Mesendoderm (in vitro differentiated cells): ENCODE measurements at regions not wholly inside any gene's neighbourhood (a gene's known extent, or its start where the extent isn't known, plus 50 kb on each side); places are given as distances from the start of the nearest gene placed in this dataset.

ENCODE experiments used
- DNase-seq: peaks from one replicate; pipeline ENCODE4 v3.0.0; 2013
- H2AK5ac ChIP-seq: 2 replicates; pipeline ENCODE4 v1.6.1; 2013; ENCODE audit warnings: low read length, inconsistent platforms
- H2BK120ac ChIP-seq: 2 replicates; pipeline ENCODE4 v1.6.1; 2013; ENCODE audit warnings: low read depth, mild to moderate bottlenecking, low read length, moderate library complexity, mixed read lengths
- H2BK15ac ChIP-seq: replicated peaks from 2 replicates; pipeline ENCODE4 v1.6.1; 2013; ENCODE audit warnings: low read depth, mild to moderate bottlenecking, moderate library complexity
- H2BK5ac ChIP-seq: 2 replicates; pipeline ENCODE4 v1.6.1; 2013; ENCODE audit warnings: low read length, inconsistent platforms
- H3K18ac ChIP-seq: 2 replicates; pipeline ENCODE4 v1.6.1; 2013; ENCODE audit warnings: mild to moderate bottlenecking, low read length, mixed read lengths
- H3K23ac ChIP-seq: one replicate; pipeline ENCODE4 v1.6.1; 2013; ENCODE audit warnings: low read length
- H3K27ac ChIP-seq: 2 replicates; pipeline ENCODE4 v1.5.1; 2013; ENCODE audit warnings: low read depth, mild to moderate bottlenecking, inconsistent platforms, low read length, moderate library complexity
- H3K27me3 ChIP-seq: 2 replicates; pipeline ENCODE4 v1.6.1; 2013; ENCODE audit warnings: low read length, control low read depth, mild to moderate bottlenecking, inconsistent platforms; ENCODE audit not compliant: insufficient read depth, poor library complexity
- H3K36me3 ChIP-seq: 2 replicates; pipeline ENCODE4 v1.6.1; 2013; ENCODE audit warnings: low read length, inconsistent platforms; ENCODE audit not compliant: control insufficient read depth, insufficient read depth
- H3K4ac ChIP-seq: one replicate; pipeline ENCODE4 v1.6.1; 2013; ENCODE audit warnings: low read depth, mild to moderate bottlenecking, low read length, moderate library complexity
- H3K4me1 ChIP-seq: 2 replicates; pipeline ENCODE4 v1.6.1; 2013; ENCODE audit warnings: low read depth, low read length, inconsistent platforms; ENCODE audit not compliant: control insufficient read depth
- H3K4me2 ChIP-seq: 2 replicates; pipeline ENCODE4 v1.6.1; 2013; ENCODE audit warnings: low read length
- H3K4me3 ChIP-seq: 2 replicates; pipeline ENCODE4 v1.5.1; 2013; ENCODE audit warnings: mild to moderate bottlenecking, low read length
- H3K56ac ChIP-seq: one replicate; pipeline ENCODE4 v1.6.1; 2013; ENCODE audit warnings: low read length
- H3K79me1 ChIP-seq: 2 replicates; pipeline ENCODE4 v1.6.1; 2013; ENCODE audit warnings: low read length, inconsistent platforms
- H3K79me2 ChIP-seq: 2 replicates; pipeline ENCODE4 v1.6.1; 2013; ENCODE audit warnings: mild to moderate bottlenecking, low read length; ENCODE audit not compliant: control insufficient read depth, insufficient read depth
- H3K9ac ChIP-seq: 2 replicates; pipeline ENCODE4 v1.6.1; 2013; ENCODE audit warnings: low read length, inconsistent platforms
- H4K5ac ChIP-seq: one replicate; pipeline ENCODE4 v1.6.1; 2013; ENCODE audit warnings: low read length
- H4K8ac ChIP-seq: one replicate; pipeline ENCODE4 v1.6.1; 2013; ENCODE audit warnings: low read depth, mild to moderate bottlenecking, control low read depth, low read length, moderate library complexity
- WGBS: extraction: QIAGEN DNeasy Blood & Tissue Kit; methylation state at CpG from one replicate; pipeline ENCODE4 v1.1.7; 2013; ENCODE audit warnings: low lambda C conversion rate, missing lambda C conversion rate; ENCODE audit not compliant: insufficient coverage; ENCODE audit errors: extremely low coverage; 5-methylcytosine and 5-hydroxymethylcytosine counted together

- Histone ChIP-seq H2AK5ac (no peak overlapping the region), H3K56ac (peak overlapping the region; percentile 82), H4K5ac (no peak overlapping the region), H3K4me2 (peak overlapping the region; percentile 57), H4K8ac (no peak overlapping the region), H2BK120ac (no peak overlapping the region), H3K4ac (no peak overlapping the region), H3K23ac (no peak overlapping the region), H3K4me1 (no peaks in the 10 kb centered on the region), H3K79me2 (no peaks in the 10 kb centered on the region), H3K79me1 (no peaks in the 10 kb centered on the region), H3K9ac (peak overlapping the region; percentile 56), H3K4me3 (peak overlapping the region; percentile 0), H3K36me3 (no peaks in the 10 kb centered on the region), H3K18ac (no peak overlapping the region), H2BK5ac (no peak overlapping the region), H3K27ac (no peak overlapping the region), H2BK15ac (no peak overlapping the region), H3K27me3 (peaks cover 3% of the 10 kb centered on the region)
- WGBS = no CpG with 5 or more reads among the region's 50 CpGs
- peak; percentile 94 for DNase-seq
Observed at GRCh38 chr2:120442923-120443571, 97.1 kb downstream of the INHBB start.

GRCh38 chr2:120443946-120444345 lies 98.0 kb downstream of the INHBB start:
- no peak overlapping the region for H3K18ac ChIP-seq
- no peak overlapping the region for H3K27ac ChIP-seq
- no peak overlapping the region for H4K8ac ChIP-seq
- H3K27me3 ChIP-seq = peaks cover 3% of the 10 kb centered on the region
- H3K79me1 ChIP-seq = no peaks in the 10 kb centered on the region
- H4K5ac ChIP-seq = no peak overlapping the region
- H2AK5ac ChIP-seq = no peak overlapping the region
- H3K79me2 ChIP-seq = no peaks in the 10 kb centered on the region
- no peaks in the 10 kb centered on the region for H3K36me3 ChIP-seq
- H2BK15ac ChIP-seq = no peak overlapping the region
- no peak overlapping the region for H3K23ac ChIP-seq
- no peak overlapping the region for H3K4ac ChIP-seq
- H3K4me2 ChIP-seq = no peak overlapping the region
- no CpG with 5 or more reads among the region's 4 CpGs for WGBS
- no peaks in the 10 kb centered on the region for H3K4me1 ChIP-seq
- no peak overlapping the region for H3K4me3 ChIP-seq
- H3K56ac ChIP-seq = peak overlapping the region; percentile 25
- no peak overlapping the region for H3K9ac ChIP-seq
- H2BK5ac ChIP-seq = no peak overlapping the region
- H2BK120ac ChIP-seq = no peak overlapping the region
- DNase-seq = no peak

GRCh38 chr2:120444691-120445240 lies 98.8 kb downstream of the INHBB start:
- Histone ChIP-seq H3K23ac (no peak overlapping the region), H3K79me1 (no peaks in the 10 kb centered on the region), H3K18ac (no peak overlapping the region), H3K9ac (no peak overlapping the region), H4K5ac (no peak overlapping the region), H3K56ac (no peak overlapping the region), H3K27ac (no peak overlapping the region), H2BK120ac (no peak overlapping the region), H4K8ac (no peak overlapping the region), H3K36me3 (no peaks in the 10 kb centered on the region), H3K4ac (no peak overlapping the region), H2BK15ac (no peak overlapping the region), H2AK5ac (no peak overlapping the region), H2BK5ac (no peak overlapping the region), H3K27me3 (peaks cover 3% of the 10 kb centered on the region), H3K4me2 (no peak overlapping the region), H3K4me3 (no peak overlapping the region), H3K4me1 (no peaks in the 10 kb centered on the region), H3K79me2 (no peaks in the 10 kb centered on the region)
- no CpG with 5 or more reads among the region's 9 CpGs for WGBS
- DNase-seq = no peak

GRCh38 chr2:120445449-120446143 lies 99.7 kb downstream of the INHBB start:
- no peak overlapping the region for H3K27ac ChIP-seq
- DNase-seq = peak; percentile 45
- H3K4me1 ChIP-seq = no peaks in the 10 kb centered on the region
- no CpG with 5 or more reads among the region's 7 CpGs for WGBS
- no peak overlapping the region for H3K4me2 ChIP-seq
- H3K79me1 ChIP-seq = no peaks in the 10 kb centered on the region
- no peak overlapping the region for H4K8ac ChIP-seq
- H2AK5ac ChIP-seq = no peak overlapping the region
- no peak overlapping the region for H2BK120ac ChIP-seq
- no peaks in the 10 kb centered on the region for H3K36me3 ChIP-seq
- H3K9ac ChIP-seq = no peak overlapping the region
- peaks cover 3% of the 10 kb centered on the region for H3K27me3 ChIP-seq
- no peaks in the 10 kb centered on the region for H3K79me2 ChIP-seq
- no peak overlapping the region for H3K56ac ChIP-seq
- no peak overlapping the region for H3K4me3 ChIP-seq
- no peak overlapping the region for H4K5ac ChIP-seq
- no peak overlapping the region for H3K18ac ChIP-seq
- H2BK5ac ChIP-seq = no peak overlapping the region
- H3K23ac ChIP-seq = no peak overlapping the region
- H2BK15ac ChIP-seq = no peak overlapping the region
- H3K4ac ChIP-seq = no peak overlapping the region

GRCh38 chr2:120446236-120447126 lies 100.5 kb downstream of the INHBB start:
- no peaks in the 10 kb centered on the region for H3K79me1 ChIP-seq
- no peak overlapping the region for H3K23ac ChIP-seq
- H3K4ac ChIP-seq = no peak overlapping the region
- H2BK15ac ChIP-seq = no peak overlapping the region
- H3K36me3 ChIP-seq = no peaks in the 10 kb centered on the region
- H3K4me2 ChIP-seq = no peak overlapping the region
- no peak overlapping the region for H3K9ac ChIP-seq
- no peak overlapping the region for H3K18ac ChIP-seq
- H4K5ac ChIP-seq = no peak overlapping the region
- H3K27ac ChIP-seq = no peak overlapping the region
- no peak overlapping the region for H2AK5ac ChIP-seq
- H2BK120ac ChIP-seq = no peak overlapping the region
- DNase-seq = no peak
- WGBS = no CpG with 5 or more reads among the region's 14 CpGs
- H3K4me1 ChIP-seq = no peaks in the 10 kb centered on the region
- no peak overlapping the region for H3K56ac ChIP-seq
- H3K27me3 ChIP-seq = no peaks in the 10 kb centered on the region
- H2BK5ac ChIP-seq = no peak overlapping the region
- H4K8ac ChIP-seq = no peak overlapping the region
- no peaks in the 10 kb centered on the region for H3K79me2 ChIP-seq
- H3K4me3 ChIP-seq = no peak overlapping the region
